ENCODE measurements at regions not wholly inside any gene's neighbourhood (a gene's known extent, or its start where the extent isn't known, plus 50 kb on each side); places are given as distances from the start of the nearest gene placed in this dataset.

GRCh38 chr10:125340903-125341302, 180.5 kb upstream of the CTBP2 start:
- TF ChIP-seq POLR2AphosphoS5 (IDR thresholded peaks at IDR 0.05; ENCODE audit: low read length) (no peak), POLR2A (IDR thresholded peaks at IDR 0.05; ENCODE audit: low read depth, low read length) (no peak), ZNF274 (IDR thresholded peaks at IDR 0.05; ENCODE audit: insufficient read depth, insufficient read length) (no peak), TARDBP (IDR thresholded peaks at IDR 0.05; ENCODE audit: borderline replicate concordance) (no peak)
